Esophagus muscularis mucosa (tissue), 4 donors: ENCODE measurements at regions not wholly inside any gene's neighbourhood (a gene's known extent, or its start where the extent isn't known, plus 50 kb on each side); places are given as distances from the start of the nearest gene placed in this dataset.
"Not testable (repeated sequence)": the region's sequence is repeated elsewhere in the genome, so short reads cannot be mapped to it uniquely, and the experiment has no call there.

Experiments used
- EP300 ChIP-seq: sonication (generic); formaldehyde crosslinking; IDR thresholded peaks from one replicate; pipeline ENCODE4 v1.6.1; 2017; ENCODE audit warnings: antibody characterized with exemption
- POLR2A ChIP-seq: fragments of 450-650 bp; IDR thresholded peaks from one replicate; pipeline ENCODE4 v1.6.1; 2017; ENCODE audit warnings: antibody characterized with exemption, moderate library complexity, mild to moderate bottlenecking, low read depth
- POLR2AphosphoS5 ChIP-seq, 2 donors: sonication (generic); formaldehyde crosslinking; IDR thresholded peaks; one replicate each; pipeline ENCODE4 v1.6.1; 2017; ENCODE audit warnings: antibody characterized with exemption in 2 of 2
- TF ChIP-seq, protein P1 (sequence below), 3 experiments: fragments of 200-600 bp in 2 of 3; fragments of 450-650 bp in 1 of 3; sonication (generic) in 2 of 3; IDR thresholded peaks; one replicate each; pipeline ENCODE4 v1.5.1; 2017 to 2019; ENCODE audit warnings: antibody characterized with exemption in 3 of 3, mild to moderate bottlenecking in 2 of 3, moderate library complexity in 1 of 3

DNA sequence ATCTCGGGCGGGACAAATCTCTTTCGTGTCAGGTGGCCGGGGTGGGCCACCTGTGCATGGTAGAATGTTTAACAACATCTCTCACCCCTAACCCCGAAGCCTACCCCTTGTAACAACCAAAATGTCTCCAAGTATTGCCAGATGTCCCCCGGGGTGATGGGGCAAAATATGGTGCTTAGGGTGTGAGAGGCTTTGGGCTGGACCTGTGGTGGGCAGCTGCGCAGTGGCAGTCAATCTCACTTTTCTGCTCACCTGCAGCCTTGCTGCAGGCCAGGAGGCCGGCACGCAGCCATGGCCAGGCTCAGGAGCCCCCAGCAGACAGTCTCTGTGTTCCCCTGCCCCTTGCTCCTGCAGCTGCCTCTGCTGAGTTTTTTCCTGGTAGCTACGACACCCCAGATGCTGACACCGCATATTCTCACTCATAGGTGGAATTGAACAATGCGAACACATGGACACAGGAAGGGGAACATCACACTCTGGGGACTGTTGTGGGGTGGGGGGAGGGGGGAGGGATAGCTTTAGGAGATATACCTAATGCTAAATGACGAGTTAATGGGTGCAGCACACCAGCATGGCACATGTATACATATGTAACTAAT lies 265.5 kb downstream of the NPHP4 start:
- TF ChIP-seq, protein P1, sequence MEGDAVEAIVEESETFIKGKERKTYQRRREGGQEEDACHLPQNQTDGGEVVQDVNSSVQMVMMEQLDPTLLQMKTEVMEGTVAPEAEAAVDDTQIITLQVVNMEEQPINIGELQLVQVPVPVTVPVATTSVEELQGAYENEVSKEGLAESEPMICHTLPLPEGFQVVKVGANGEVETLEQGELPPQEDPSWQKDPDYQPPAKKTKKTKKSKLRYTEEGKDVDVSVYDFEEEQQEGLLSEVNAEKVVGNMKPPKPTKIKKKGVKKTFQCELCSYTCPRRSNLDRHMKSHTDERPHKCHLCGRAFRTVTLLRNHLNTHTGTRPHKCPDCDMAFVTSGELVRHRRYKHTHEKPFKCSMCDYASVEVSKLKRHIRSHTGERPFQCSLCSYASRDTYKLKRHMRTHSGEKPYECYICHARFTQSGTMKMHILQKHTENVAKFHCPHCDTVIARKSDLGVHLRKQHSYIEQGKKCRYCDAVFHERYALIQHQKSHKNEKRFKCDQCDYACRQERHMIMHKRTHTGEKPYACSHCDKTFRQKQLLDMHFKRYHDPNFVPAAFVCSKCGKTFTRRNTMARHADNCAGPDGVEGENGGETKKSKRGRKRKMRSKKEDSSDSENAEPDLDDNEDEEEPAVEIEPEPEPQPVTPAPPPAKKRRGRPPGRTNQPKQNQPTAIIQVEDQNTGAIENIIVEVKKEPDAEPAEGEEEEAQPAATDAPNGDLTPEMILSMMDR (IDR thresholded peaks at IDR 0.05), result not testable (repeated sequence)
- TF ChIP-seq POLR2A; POLR2AphosphoS5 (IDR thresholded peaks at IDR 0.05); EP300: not testable (repeated sequence)
